Myocyte (in vitro differentiated cells): ENCODE measurements at regions not wholly inside any gene's neighbourhood (a gene's known extent, or its start where the extent isn't known, plus 50 kb on each side); places are given as distances from the start of the nearest gene placed in this dataset.

Experiments
- DNase-seq: peaks from one replicate; pipeline ENCODE4 v3.0.0-alpha.2; 2012; ENCODE audit warnings: low read depth

- no peak for DNase-seq
Observed at GRCh38 chr5:6274846-6275543, 103.4 kb downstream of the MED10 start.

DNA sequence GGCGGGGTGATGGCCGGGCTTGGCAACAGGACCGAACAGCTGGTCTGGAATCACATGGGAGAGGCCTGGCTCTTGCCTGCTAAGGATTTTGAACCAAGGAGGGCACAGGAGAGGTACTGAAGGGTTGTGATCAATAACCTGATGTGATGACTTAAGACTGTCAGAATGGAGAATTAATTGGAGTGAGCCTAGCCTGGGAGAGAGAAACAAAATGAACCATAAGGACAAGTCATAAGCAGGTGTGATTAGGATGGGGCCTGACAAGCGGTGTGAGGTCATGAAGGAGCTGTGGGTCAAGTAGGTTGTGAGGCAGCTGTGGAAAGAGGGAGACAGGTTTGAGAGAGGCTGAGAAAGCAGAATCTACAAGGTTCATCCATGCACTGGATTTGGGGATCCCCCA, 104.6 kb downstream of the MED10 start:
- no peak for DNase-seq

DNA sequence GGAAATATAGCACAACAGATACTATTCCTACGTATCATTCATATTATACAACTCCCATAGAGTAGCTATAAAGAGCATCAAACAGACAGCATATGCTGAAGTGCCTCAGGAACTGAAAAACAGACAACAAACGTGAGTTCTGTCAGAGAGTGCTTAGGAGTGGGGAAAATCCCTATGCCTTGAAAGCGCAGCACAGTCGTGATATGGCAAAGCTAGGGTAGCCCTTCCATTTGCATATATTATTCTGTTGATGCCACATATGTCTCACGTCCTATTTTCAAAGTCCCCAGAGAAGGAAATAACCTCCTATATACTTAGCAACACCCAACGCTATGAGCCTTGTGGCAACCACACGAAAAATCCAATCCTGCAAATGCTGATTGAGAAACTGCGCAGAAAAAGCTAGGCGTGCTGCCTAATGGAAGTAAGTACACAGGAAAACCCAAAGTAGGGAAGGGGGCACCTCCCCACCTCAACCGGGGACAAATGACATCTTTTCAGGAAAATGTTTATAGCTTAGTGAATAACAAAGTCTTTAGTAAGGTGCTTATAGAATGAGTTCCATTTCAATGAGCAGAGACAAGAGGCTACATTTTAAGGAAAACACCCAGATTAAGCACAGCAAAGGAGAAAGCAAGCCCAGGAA, 105.1 kb downstream of the MED10 start:
- DNase-seq, result no peak

GRCh38 chr5:6269925-6270324, 108.4 kb downstream of the MED10 start:
- DNase-seq, result no peak

- DNase-seq, result no peak
Observed at GRCh38 chr5:6266671-6267197, 111.6 kb downstream of the MED10 start.

- DNase-seq, result no peak
Observed at GRCh38 chr5:6264394-6264793, 114.0 kb downstream of the MED10 start.

GRCh38 chr5:6262651-6263363, 115.5 kb downstream of the MED10 start:
- no peak for DNase-seq

- no peak for DNase-seq
Observed at GRCh38 chr5:6261668-6262067, 116.7 kb downstream of the MED10 start.

- DNase-seq, result no peak
Observed at GRCh38 chr5:6261256-6261655, 117.1 kb downstream of the MED10 start.

GRCh38 chr5:6260846-6261245, 117.5 kb downstream of the MED10 start:
- DNase-seq, result no peak

- no peak for DNase-seq
Observed at GRCh38 chr5:6256901-6257300, 121.4 kb downstream of the MED10 start.

- DNase-seq, result no peak
Observed at GRCh38 chr5:6255956-6256355, 122.4 kb downstream of the MED10 start.

- no peak for DNase-seq
Observed at GRCh38 chr5:6253846-6254245, 124.5 kb downstream of the MED10 start.

- no peak for DNase-seq
Observed at GRCh38 chr5:6253281-6253680, 125.1 kb downstream of the MED10 start.

DNA sequence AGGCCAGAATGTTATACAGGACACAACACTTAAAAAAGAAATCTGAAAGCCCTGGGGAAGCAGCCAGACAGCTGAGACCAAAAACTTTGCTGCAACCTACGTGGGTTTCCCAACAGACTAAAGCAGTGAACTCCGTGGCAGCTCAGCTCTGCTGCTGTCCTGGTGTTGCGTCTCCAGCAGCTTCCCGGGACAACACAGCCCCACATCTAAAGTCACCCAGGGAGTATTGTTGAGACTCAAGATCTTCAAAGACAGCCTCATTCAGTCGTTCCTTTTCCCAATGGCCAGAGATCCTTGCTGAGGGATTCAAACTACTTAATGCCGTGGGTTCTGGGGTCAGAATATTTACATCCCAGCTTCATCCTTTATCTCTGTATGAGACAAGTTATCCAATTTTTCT, 125.8 kb downstream of the MED10 start:
- no peak for DNase-seq

DNA sequence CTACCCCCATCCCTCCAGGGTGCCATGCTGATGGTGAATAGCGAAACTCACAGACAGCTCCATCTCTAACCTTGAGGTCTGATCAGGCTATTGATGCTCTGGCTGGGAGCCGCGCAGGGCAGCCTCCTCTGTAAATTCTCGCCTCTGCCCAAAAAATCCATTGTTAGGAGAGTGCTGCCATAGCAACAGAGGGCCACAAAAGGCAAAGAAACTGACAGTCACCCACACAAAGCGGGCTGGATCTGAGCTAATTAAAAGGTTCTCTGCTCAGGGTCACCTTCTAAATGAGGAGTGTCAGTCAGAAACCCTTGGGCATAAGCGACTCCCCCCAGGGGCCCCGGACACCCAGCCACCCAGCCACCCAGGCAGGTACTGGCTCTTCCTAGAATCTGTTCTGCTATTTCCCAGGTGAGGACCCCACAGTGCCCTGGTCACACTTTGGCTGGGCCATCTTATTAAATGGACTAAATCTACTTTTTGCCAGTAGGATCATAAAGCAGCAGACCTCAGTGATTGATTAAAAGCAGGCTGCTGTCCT, 126.7 kb downstream of the MED10 start:
- no peak for DNase-seq

GRCh38 chr5:6250121-6250520, 128.2 kb downstream of the MED10 start:
- DNase-seq, result no peak

GRCh38 chr5:6248132-6248531, 130.2 kb downstream of the MED10 start:
- no peak for DNase-seq

- DNase-seq, result no peak
Observed at GRCh38 chr5:6246820-6247437, 131.4 kb downstream of the MED10 start.

- no peak for DNase-seq
Observed at GRCh38 chr5:6244339-6244714, 134.0 kb downstream of the MED10 start.

DNA sequence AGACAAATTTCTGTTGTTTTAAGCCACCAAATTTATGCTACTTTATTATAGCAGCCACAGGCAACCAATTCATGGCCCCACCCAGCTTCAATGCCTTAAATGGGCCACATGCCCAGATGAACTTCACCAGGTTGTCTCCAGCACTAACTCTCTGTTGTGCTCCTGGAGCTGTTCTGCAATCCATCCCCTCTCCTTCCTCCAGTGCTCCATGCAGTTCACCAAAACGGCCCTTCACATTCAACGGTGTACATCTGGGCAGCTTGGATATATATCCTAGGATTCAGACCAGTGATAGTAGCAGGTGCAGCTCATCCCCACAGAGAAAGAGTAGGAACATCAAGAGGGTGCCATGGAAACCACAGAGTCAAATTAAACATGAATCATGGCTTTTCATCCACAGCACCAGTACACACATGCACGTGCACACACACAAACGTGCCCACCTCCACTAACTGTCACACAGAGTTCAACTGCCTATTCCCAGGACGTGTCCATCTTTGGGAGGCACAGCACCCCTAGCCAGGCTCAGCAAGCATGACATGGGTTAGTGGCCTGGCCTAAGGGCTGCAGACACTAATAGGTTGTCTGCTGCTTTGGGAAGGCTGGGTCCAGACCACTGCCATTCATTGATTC, 134.5 kb downstream of the MED10 start:
- no peak for DNase-seq
